ENCODE measurements at regions not wholly inside any gene's neighbourhood (a gene's known extent, or its start where the extent isn't known, plus 50 kb on each side); places are given as distances from the start of the nearest gene placed in this dataset.

GRCh38 chr4:15143551-15143950 is 141.3 kb downstream of the CPEB2 start:
- TF ChIP-seq CTCF (IDR thresholded peaks at IDR 0.05) = no peak
- no peak for TF ChIP-seq POLR2A (IDR thresholded peaks at IDR 0.05)

All from body of pancreas (tissue), 4 donors.